Left forelimb (tissue), 1 donor: ENCODE measurements at regions not wholly inside any gene's neighbourhood (a gene's known extent, or its start where the extent isn't known, plus 50 kb on each side); places are given as distances from the start of the nearest gene placed in this dataset.
"Not testable (repeated sequence)": the region's sequence is repeated elsewhere in the genome, so short reads cannot be mapped to it uniquely, and the experiment has no call there.

Source experiments
- DNase-seq: peaks from one replicate; pipeline ENCODE4 v3.0.0-alpha.2; 2018; ENCODE audit warnings: low spot score

GRCh38 chr4:27075603-27076002 is 215.0 kb downstream of the STIM2 start:
- not testable (repeated sequence) for DNase-seq

- no peak for DNase-seq
Observed at GRCh38 chr4:27078934-27079455, 218.4 kb downstream of the STIM2 start.

DNA sequence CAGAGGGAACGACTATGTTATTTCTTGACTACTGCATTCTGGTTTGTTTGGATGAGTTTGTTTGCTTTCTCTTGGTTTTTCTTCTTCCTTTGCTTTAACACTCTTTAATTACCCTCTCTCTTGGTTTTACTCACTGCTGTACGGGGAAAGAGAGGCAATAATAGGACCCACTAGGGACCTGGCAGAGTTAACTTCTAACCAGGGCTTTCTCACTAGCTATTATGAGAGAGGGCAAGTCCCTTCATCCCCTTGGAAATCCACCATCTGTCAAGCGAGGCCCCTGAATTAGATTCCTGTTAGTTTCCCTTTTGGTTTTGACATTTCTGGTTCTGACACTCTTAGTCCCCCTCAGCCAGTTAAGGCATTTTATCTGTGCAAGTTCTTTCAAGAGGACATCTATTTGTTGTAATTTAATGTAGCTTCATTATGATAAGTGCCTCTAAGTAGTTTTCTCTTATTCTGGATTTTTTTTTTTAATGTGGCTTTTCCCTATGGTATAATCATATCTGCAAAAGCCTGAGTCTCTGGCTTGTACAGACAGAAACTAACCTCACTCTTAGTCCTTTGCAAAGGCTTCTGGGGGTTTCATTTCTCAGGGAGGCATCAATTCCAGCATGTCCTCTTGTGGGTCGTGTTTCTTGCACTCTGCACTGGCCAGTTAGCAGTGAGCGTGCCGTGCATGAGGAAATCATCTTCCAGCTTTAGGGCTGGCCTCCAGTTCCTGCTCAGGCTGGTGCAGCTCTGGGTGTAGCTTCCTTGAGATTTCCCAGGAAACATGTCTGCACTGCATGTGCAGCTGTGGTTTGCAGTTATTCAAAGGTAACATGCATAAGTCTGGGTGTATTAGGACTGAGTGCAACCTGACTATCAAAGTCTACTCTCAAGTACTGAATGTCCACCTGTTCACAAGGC is 221.3 kb downstream of the STIM2 start:
- peak; percentile 3 for DNase-seq

- DNase-seq, result peak; percentile 5
Observed at GRCh38 chr4:27082776-27083175, 222.1 kb downstream of the STIM2 start.

GRCh38 chr4:27084685-27085361 is 224.2 kb downstream of the STIM2 start:
- peak; percentile 66 for DNase-seq

- DNase-seq, result peak; percentile 12
Observed at GRCh38 chr4:27085396-27085795, 224.8 kb downstream of the STIM2 start.

GRCh38 chr4:27087306-27088045 is 226.8 kb downstream of the STIM2 start:
- peak; percentile 20 for DNase-seq

DNA sequence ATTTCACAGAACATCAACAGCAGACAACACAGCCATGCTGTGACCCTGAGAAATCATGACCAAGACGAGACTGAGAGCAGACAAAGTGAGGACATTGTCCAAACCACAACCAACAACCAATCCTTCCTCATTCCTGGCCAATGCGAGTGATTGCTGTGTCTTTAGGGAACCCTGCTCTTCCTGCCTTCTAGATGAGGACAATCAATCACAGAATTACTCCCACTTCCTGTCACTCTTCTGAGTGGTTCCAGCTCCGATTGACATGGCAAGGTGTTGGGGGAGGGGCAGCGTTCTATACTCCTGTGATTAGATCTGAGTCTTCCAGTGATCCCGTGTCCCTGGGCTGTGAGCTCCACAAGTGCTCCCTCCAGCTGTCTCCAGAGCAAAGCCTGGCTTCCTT is 227.8 kb downstream of the STIM2 start:
- DNase-seq, result no peak

GRCh38 chr4:27089186-27089585 is 228.5 kb downstream of the STIM2 start:
- no peak for DNase-seq

DNA sequence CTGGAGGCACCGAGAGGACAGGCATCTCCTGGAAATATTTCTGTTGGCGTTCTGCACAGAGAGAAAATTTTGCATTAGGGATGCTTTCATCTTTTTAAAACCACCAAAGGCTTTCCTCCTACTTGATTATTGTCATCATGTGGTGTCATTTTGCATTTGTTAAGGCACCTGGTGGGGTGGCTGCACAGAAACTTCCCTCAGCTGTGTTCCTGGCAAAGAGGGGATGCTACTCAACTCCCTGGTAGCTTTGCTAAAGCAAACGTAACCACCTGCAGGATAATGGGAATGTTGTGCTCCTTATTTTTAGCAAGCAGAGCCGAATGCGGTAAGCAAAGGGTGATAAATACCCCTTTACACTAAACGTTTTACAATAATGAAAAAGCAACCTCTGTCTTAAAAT is 229.8 kb downstream of the STIM2 start:
- DNase-seq, result no peak

DNA sequence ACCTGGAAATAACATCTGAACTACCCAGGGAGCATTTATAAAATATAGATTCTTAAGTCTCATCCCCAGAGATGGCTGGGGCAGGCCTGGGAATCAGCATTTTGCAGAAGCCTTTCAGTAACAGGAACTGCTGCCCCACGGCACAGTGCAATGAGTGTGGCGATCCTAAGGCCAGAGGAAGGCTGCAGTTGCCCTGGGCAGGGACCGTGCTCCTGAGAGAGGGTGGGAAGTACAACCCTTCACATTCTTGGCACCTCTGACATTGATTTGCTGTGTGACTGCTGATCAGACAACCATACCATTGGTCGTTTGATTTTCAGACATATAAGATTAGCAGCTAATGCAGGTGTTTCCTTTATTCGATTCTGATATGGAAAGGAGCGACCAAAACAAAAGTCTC is 233.6 kb downstream of the STIM2 start:
- no peak for DNase-seq

DNA sequence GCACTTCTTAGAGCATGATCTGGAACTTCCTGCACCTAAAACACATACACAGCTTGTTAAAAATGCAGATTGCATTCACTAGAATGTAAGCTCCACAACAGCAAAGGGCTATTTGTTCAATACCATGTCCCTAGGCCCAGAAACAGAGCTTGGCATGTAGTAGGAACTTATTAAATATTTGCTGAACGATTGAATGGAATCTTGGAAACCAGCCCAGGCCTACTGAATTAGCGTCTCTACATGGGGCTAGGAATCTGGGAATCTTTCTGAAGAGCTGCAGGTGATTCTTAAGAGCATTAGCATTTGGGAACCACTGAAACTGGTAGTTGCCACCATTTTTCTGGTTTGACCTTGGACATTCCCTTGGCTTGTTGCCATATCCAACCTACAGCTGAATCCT is 234.1 kb downstream of the STIM2 start:
- no peak for DNase-seq

DNA sequence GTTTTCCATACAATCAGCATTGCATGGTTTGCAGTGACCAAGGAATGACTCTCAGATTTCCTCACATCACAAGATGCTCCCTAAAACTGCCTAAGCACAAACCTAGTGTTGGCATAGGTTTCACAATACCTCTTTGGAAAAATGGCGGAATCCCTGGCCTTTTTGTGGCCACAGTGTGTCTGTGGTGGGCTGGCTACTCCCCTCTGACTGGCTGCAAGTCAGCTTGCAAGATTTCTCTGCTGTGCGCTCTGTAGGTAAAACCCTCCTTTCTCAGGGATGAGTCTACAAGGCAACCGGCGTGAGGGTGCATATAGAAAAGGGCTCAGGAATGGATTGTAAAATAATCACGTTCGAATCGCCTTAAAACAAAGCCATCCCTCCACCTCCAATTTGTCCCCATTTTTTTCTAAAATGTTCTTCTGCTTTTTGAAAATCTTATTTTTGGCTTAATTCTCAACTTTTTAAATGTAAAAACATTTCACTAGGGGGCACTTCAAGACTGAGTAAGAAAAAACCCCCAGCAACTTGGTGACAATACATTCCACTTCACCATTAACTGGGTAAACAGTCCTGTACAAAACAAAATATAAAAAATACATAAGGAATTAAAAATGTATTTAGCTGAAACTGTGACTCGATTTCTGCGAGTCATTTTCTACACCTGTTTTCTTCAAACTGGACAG is 235.6 kb downstream of the STIM2 start:
- no peak for DNase-seq

GRCh38 chr4:27098034-27098433 is 237.4 kb downstream of the STIM2 start:
- DNase-seq, result no peak

DNA sequence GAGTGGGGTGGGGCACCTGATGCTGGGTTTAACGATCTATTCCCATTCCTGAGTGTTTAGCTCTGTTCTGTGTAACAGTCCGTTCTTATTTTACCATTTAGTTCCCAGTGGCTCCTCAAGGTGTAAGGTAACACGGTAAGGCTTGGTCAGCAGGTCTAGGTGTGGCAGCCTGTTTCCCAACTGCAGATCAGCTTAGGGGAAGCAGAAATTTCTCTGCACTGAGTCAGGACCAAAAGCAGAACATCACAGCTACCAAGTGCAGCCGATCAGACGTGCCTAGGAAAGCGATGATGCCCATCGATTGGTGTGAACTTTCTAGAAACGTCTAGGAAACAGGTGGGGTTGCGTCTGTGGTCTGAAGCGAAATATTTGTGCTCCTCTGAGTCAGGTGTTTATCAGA is 240.1 kb downstream of the STIM2 start:
- no peak for DNase-seq

- DNase-seq, result no peak
Observed at GRCh38 chr4:27101126-27101525, 240.5 kb downstream of the STIM2 start.

DNA sequence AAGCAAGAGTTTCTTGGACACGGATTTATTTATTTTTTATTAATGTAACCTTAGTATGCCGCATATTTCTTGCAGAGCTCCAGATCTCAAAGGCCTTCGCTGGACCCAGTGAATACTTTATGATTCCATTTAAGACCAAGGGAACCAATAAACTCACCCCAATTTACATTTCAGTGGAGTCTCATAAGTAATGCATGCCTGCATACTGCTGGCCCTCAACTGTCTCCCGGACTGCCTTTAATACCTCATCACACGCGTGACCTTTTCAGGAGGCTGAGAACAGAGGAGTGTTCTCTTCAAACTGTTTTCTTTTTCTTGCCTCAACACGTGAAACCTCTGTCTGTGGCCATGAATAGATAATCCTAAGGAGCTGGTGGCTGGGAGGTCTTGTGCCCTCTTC is 240.9 kb downstream of the STIM2 start:
- DNase-seq, result no peak

- DNase-seq, result no peak
Observed at GRCh38 chr4:27111627-27112026, 251.0 kb downstream of the STIM2 start.

DNA sequence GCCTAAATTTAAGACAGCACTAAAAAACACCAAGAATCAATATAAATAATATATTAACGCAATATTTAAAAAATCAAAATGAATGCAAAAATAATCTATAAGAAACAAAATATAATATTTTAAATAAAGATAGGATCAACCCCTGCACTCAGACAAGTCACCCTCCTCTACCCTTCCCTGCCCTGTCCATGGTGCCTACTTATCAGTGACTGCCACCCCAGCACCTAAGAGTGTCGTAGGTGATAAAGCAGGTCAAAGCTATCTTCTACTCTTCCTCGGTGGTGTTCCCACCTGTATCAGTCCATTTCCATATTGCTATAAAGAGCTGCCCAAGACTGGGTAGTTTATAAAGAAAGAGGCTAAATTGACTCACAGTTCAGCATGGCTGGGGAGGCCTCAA is 251.9 kb downstream of the STIM2 start:
- peak; percentile 12 for DNase-seq

DNA sequence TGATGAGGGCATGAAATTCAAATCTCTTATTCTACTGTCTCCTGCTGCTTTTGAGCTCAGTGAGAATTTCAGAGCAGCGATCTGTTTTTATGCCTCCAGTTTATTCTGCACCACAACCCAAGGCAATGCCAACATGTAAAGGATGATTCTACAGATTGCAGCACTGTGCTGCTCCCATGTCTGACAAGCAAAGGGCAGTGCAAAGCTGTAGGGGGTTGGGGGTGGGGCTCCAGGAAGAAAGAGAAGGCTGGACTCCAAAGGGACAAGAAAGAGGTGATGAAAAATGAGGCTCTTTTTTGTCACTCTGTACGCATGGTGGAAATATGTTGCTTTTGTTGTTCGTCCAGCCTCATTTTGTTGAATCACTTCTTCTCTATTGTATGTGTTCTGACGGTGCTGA is 254.6 kb downstream of the STIM2 start:
- DNase-seq, result no peak

- DNase-seq, result no peak
Observed at GRCh38 chr4:27117453-27117852, 256.8 kb downstream of the STIM2 start.

GRCh38 chr4:27119239-27119638 is 258.6 kb downstream of the STIM2 start:
- no peak for DNase-seq
